Activated CD4-positive, alpha-beta T cell treated with anti-CD3 and anti-CD28 coated beads for 24 hours (primary cell): ENCODE measurements at regions not wholly inside any gene's neighbourhood (a gene's known extent, or its start where the extent isn't known, plus 50 kb on each side); places are given as distances from the start of the nearest gene placed in this dataset.
"Not testable (repeated sequence)": the region's sequence is repeated elsewhere in the genome, so short reads cannot be mapped to it uniquely, and the experiment has no call there.

Source experiments
- DNase-seq, 2 donors: peaks; one replicate each; pipeline ENCODE4 v3.0.0-alpha.2; 2020; ENCODE audit warnings: low read depth in 2 of 2

DNA sequence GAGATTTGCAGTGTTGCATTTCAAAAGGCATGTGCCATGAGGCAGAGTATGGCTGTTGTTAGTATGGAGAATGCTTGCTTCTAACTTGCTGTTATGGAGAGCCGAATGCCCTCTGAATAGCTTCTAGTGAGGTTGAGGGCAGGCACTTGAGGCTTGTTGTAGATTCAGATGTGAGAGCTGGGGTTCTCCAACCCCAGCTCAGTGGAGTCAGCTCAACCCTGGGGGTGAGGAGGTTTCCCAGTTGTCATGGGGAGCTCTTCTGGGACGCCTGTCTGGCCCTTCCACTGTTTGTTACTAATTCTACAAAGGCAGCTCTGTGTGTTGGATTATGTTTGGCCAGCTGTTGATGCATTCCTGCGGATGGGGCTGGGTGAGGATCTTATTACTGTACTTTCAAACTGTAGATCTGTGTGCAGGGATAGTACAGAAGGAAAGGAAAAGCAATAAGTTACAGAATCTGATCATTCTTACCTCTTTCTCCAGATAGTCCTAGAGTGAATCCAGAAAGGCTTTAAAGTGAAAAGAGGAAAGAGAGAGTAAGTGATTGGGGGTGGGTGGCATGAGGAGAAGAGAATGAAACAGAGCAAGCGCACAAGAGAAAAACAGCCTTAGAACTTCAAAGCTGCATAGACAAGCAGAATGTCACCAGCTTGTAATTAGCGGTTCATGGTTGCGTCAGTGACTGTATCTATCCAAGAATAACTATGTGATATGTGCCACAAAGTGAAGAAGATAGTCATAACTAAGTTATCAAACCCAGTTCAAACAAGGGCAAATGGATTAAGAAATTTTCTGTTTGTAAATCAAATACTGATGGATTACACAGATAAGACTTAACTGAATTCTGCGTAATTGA, 148.7 kb downstream of the PRL start:
- DNase-seq = no peak

DNA sequence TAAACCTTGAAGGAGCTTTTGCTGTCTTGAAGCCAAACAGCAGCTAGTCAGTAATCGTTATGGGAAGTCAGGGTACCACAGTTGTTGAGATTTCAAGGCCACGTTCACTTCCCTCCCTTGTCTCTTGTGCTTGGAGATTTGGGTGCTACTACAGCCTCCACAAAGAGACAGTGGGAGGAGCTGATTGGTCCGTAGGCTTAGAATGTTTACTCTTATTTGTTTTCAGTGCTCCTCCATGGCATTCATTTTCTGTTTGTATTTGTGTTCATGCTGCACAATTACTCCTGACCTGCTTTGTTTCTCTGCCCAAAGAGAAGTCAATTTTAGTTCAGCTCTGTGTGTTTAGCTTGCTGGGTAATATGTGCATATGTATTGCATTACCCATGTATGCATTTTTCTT, 147.7 kb downstream of the PRL start:
- DNase-seq = no peak

GRCh38 chr6:22149501-22150367, 147.1 kb downstream of the PRL start:
- DNase-seq = no peak

- no peak for DNase-seq
These were observed 146.3 kb downstream of the PRL start for GRCh38 chr6:22150368-22151035.

DNA sequence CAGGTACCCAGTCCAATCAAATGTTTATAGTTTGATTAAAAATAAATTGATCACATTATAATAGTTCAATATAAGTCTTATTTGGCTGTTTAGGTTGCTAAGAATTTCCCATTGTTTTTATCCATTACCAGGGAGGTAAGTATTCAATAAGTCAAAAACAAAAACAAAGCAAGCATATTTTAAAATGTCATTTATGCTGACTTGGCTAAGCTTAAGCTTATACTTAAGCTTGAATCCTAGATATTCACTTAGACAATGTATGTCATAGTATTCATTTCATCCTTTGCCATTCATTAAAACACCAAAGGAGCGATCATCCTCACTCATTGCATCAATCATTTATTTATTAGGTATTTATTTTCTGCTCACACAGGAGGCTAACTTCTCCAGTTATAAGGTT, 144.9 kb downstream of the PRL start:
- DNase-seq = no peak

DNA sequence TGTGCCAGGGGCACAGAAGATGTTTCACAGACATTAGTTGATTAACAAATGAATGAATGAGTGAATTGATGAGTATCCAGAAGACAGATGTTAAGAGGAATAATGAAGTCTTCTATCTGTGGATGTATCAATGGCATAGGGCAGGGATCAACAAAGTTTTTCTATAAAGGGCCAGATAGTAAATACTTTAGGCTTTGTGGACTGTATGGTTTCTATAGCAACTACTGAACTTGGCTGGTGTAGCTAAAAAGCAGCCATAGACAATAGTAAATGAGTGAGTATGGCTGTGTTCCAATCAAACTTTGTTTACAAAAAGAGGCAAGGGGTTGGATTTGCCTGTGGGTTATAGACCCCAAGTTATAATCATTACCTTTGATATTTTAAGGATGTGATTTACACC, 144.0 kb downstream of the PRL start:
- no peak for DNase-seq

DNA sequence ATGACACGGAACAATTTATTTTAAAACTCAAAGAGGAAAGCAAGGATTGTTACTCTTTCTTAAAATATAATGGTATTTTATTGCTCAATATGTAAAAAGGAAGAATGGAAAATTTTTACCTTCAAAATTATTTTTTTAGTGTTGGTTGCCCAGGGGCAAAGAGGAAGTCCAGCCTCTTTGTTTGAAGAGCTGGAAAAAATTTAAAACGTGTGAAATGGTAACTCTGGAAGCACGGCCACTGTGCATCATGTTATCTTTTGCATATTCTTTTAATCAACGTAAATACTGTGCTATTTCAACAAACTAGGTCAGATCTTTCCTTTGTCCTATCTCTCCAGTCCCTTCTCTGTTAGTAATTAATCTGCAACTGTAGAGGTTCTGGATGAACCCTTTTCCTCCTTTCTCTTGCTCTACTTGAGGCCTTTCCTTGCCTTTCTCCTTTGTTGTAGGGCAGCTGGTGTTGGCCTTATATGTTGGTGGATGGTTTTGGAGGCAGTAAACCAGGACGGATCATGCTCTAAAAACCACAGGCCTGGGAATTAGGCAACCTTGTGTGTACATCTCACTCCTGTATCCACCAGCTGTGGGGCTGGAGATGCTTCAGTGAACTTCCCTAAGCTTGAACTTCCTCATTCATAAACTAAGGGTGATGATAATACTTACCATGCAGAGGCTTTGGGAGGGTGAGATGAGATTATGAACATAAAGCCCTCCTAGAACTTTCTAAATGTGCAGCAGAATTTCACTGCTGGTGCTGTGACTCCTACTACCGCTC, 143.3 kb downstream of the PRL start:
- DNase-seq = no peak

GRCh38 chr6:22155551-22155950, 141.3 kb downstream of the PRL start:
- no peak for DNase-seq

- DNase-seq = no peak
These were observed 139.6 kb downstream of the PRL start for GRCh38 chr6:22157233-22157632.

DNA sequence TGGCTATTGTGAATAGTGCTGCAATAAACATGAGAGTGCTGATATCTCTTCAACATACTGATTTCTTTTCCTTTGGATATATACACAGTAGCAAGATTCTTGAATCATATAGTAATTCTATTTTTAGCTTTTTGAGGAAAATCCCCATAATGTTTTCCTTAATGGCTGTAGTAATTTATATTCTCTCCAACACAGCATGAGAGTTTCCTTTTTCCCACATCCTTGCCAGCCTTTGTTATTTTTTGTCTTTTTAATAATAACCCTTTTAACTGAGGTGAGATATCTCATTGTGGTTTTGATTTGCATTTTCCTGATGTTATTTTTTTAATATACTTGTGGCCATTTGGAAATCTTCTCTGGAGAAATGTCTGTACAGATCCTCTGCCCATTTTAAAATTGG, 132.6 kb downstream of the PRL start:
- DNase-seq = no peak

DNA sequence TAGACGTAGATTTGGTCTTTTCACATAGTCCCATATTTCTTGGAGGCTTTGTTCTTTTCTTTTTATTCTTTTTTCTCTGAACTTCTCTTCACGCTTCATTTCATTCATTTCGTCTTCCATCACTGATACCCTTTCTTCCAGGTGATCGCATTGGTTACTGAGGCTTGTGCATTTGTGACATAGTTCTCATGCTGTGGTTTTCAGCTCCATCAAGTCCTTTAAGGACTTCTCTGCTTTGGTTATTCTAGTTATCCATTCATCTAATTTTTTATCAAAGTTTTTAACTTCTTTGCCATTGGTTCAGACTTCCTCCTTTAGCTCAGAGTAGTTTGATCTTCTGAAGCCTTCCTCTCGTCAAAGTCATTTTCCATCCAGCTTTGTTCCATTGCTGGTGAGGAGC, 125.8 kb downstream of the PRL start:
- not testable (repeated sequence) for DNase-seq

- DNase-seq = not testable (repeated sequence)
These were observed 125.0 kb downstream of the PRL start for GRCh38 chr6:22171885-22172284.

DNA sequence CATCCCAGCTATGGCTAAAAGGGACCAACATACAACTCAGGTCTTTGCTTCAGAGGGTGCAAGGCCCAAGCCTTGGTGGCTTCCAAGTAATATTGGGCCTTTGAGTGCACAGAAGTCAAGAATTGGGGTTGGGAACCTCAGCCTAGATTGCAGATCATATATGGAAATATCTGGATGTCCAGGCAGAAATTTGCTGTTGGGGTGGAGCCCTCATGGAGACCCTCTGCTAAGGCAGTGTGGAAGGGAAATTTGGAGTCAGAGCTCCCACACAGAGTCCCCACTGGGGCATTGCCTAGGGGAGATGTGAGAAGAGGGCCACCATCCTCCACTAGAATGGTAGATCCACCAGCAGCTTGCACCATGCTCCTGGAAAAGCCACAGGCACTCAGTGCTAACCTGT, 123.5 kb downstream of the PRL start:
- no peak for DNase-seq

- DNase-seq = not testable (repeated sequence)
These were observed 116.6 kb downstream of the PRL start for GRCh38 chr6:22180250-22180649.

DNA sequence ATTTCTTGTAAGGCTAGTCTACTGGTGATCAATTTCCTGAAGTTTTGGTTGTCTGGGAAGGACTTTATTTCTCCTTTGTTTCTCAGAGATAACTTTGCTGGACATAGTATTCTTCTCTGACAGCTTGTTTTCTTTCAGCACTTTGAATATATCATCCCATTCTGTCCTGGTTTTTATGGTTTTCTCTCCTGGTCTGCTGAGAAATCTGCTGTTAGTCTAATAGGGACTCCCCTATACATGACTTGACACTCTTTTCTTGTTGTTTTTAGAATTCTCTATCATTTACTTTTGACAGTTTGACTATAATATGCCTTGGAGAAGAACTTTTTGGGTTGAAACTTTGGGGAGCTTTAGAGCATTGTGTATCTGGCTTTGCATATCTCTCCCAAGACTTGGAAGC, 112.5 kb downstream of the PRL start:
- DNase-seq = no peak

- DNase-seq = no peak
These were observed 106.9 kb downstream of the PRL start for GRCh38 chr6:22189946-22190345.

DNA sequence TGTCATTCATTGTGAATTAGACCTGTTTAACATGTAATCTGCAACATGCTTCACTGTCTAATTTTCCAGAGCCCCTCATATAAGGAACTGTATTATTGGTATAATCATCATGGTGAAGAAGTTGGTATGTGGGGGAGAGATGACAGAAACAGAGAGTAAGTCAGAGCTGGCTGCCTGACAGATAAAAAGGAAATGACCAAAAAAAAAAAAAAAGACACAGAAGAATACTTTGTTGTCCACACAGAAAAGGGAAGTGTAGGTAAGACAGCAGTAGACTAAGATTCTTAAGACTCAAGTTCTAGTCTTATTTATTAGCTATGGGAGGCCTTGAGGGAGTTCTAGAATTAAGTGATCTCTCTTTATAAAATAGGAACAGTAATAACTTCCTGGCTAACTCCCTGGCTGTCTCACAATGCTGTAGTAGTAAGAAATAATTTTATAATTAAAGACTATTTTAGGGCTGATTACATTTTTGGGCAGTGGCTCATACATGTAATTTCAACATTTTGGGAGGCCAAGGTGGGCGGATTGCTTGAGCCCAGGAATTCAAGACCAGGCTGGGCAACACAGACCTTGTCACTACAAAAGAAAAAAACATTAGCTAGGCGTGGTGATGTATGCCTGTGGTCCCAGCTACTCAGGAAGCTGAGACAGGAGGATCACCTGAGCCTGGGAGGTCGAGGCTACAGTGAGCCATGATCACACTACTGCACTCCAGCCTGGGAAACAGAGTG, 102.5 kb downstream of the PRL start:
- no peak for DNase-seq

- no peak for DNase-seq
These were observed 97.1 kb downstream of the PRL start for GRCh38 chr6:22199771-22200170.

- DNase-seq = no peak
These were observed 92.7 kb downstream of the PRL start for GRCh38 chr6:22204153-22204552.

GRCh38 chr6:22205266-22205665, 91.6 kb downstream of the PRL start:
- no peak for DNase-seq

- no peak for DNase-seq
These were observed 90.7 kb downstream of the PRL start for GRCh38 chr6:22206106-22206505.
